HK-2 (cell line): ENCODE measurements at regions not wholly inside any gene's neighbourhood (a gene's known extent, or its start where the extent isn't known, plus 50 kb on each side); places are given as distances from the start of the nearest gene placed in this dataset.

Source experiments
- DNase-seq: peaks from one replicate; pipeline ENCODE4 v3.0.0-alpha.2; 2018; ENCODE audit not compliant: unreplicated experiment

DNA sequence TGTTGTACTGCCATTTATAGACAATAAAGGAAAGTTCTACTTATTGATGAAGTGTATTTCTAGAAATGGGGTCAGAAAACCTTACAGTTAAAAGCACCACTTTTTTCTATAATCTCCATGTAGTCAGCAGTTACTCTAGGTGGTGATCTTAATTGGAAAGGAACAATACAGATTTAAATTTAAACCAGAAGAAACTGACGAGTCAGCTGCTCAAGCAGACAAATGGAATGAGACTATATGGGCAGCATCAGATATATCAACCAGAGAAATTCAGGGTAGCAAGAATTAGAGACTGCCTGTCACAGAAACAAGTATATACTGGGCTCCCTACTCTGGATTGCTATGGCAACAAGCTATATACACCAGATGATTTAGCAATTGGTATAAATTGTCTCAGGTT, 99.6 kb upstream of the SCG2 start:
- no peak for DNase-seq

DNA sequence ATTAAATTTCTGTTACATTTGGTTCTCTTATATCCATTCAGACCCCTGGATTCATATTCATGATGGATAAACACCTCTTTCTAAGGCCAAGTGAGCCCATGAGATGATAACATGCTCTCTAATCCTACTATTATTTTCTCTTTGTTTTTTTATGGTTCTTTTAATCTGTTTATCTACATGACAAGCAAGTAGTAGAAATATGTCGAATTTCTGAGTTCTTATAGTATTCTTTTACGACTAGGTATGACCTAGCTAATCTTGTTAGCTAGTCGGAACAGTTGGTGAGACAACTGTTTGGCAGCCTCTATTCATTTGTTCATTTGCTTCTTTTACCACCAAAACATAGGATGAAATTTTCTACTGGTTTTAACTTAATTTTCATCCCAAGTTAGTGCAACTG, 98.1 kb upstream of the SCG2 start:
- no peak for DNase-seq

DNA sequence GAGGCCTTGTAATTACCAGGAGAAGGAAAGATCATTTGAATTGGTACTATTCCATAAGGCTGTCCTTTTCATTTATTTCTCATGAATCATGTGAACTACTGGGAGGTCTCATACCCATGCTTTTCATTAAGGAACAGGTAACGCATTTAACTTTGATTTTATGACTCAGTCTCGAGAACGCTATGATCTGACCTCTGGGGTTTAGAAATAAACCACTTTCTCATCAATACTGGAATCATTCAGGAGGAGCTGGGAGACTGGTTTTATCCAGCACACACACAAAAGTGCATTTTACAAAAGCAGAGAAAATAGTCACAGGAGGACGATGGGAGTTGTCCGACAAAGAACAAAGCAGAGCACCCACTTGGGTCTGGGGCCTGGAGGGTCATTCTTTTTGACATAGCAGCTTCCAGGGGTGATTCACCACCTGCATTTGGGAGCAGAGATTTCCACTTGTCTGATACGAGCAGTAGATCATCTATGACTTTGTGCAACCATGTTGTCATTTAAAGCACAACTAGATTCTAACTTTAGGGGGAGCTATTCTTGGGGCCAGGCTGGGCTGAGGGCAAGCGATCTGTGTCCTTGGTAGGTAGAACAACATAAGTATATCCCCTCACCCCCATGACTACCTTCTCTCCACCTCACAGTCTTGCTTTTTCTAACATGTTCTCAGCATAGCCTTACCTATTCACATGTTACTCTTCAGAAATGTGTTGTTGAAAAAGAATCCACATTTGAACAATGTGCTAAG, 95.9 kb upstream of the SCG2 start:
- no peak for DNase-seq

DNA sequence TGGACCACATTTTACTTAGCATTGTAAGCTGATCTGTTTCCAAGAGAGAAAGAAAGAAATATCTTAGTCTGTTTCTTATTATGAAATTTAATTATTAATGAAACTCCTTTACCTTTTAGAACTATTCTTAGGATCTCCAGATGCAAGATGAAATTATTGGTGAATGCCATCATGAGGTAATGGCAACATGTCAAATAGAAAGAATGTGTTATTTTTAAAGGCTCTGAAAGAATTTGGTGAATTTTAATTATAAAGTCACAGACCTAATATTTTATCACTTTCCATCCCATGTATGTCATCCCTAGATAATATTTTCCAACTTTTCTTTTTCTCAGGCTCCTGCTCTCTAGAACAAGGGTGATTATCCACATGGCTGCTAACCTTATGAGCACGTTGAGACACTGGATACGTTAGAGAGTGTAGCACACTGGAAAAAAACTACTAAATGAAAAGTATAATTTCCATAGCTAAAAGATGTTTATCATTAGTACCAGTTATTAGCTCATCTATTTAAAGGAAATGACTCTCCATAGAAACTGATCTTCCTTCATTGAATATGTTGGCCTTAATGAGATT, 95.2 kb upstream of the SCG2 start:
- DNase-seq, result no peak

- no peak for DNase-seq
Observed at GRCh38 chr2:223696719-223697118, 94.6 kb upstream of the SCG2 start.

- peak; percentile 28 for DNase-seq
Observed at GRCh38 chr2:223692191-223692947, 90.2 kb upstream of the SCG2 start.

GRCh38 chr2:223688094-223688835, 86.1 kb upstream of the SCG2 start:
- DNase-seq, result no peak

DNA sequence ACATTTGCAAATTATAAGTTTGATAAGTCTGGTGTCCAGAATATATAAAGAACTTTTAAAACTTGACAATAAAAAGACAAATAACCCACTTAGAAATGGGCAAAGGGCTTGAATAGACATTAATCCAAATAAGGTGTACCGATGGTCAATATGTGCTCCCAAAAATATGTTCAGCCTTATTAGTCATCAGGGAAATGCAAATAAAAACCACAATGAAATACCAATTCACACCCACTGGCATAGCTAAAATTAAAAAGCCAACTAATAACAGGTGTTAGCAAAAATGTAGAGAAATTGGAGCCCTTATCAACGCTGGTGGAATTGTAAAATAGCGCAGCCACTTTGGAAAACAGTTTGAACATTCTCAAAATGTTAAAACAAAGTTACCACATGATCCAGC, 79.0 kb upstream of the SCG2 start:
- no peak for DNase-seq

DNA sequence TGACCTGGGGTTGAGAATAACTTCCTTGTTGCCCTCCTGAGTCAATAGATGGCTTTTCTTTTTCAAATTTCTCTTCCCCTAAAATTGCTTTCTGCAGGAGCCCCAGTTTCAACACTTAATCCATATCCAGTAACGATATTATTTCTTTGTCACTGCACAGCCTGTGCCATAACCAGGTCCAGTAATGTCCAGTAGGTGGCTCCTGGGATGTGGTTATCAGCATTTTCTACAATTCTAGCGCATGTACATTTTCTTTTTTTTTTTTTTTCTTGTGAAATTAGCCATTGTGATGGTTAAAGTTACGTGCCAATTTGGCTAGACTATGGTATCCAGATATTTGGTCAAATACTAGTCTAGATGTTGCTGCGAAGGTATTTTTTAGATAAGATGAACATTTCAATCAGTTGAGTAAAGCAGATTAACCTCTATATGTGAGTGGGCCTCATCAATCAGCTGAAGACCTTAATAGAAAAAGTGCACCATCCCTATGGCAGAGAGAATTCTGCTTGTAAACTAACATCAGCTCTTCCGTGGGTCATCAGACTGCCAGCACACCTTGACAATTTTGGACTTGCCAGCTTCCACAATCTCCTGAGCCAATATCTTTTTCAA, 72.9 kb upstream of the SCG2 start:
- no peak for DNase-seq

DNA sequence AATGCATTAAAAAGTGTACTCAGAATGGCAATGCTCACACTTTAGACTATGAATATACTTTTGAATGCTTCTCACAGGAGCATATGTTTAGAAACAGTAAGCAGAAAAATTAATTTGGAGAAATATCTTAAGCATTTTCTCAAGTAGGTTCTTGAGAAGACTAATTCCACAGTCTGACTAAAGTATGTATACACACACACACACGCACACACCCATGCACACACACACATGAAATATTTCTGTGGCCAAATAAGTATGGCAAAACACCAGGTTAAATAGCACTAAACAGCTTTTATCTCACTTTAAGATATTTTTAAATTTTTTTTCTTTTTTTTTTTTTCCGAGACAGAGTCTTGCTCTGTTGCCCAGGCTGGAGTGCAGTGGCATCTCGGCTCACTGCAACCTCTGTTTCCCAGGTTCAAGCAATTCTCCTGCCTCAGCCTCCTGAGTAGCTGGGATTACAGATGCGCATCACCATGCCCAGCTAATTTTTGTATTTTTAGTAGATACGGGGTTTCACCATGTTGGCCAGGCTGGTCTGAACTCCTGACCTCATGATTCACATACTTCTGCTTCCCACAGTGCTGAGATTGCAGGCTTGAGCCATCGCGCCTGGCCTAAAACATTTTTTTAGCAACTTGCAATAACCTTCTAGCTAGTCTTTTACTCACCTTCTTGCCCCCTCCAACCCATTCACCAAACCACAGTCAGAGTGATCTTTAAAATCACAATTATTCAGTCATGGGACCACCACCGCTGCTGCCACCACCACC, 67.5 kb upstream of the SCG2 start:
- DNase-seq, result peak; percentile 13

- DNase-seq, result no peak
Observed at GRCh38 chr2:223668302-223668998, 66.3 kb upstream of the SCG2 start.

GRCh38 chr2:223654384-223654915, 52.3 kb upstream of the SCG2 start:
- DNase-seq, result no peak

DNA sequence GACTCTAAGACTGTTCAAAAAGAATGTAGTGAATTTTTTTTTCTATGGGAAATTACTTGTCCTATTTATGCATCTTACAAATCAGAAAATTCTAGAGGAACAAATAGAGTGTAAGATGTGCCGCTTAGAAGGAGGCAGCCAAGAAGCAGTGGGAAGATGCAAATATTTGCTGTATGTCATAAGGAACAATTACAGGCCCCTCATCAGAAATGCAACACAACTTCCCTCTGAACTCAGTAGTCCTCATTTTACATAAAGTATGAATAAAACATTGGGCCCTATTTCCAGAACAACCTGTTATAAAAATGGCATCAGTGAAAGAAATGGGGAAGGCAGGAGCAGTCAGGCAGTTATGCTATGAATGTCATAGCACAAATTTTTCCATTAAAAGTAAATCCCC, 50.7 kb upstream of the SCG2 start:
- no peak for DNase-seq

DNA sequence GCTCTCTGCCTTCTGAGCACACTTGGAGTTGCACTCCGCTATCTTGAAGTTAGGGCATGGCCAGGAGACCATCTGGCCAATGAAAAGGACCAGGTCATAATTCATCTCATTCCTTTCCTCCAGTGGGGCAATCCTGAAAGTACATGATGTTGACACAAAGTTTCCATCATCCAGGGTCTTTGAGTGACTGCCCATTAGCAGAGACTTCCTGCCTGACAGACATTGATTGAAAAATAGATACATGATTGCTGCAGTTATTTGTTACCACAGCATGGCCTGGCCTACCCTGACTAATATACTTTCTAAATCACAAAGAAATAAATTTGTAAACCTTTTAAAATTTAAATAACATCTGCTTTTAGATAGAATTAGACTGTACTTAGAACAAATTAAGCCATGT, 50.0 kb upstream of the SCG2 start:
- DNase-seq, result no peak
